Stimulated activated CD4-positive, alpha-beta T cell treated with anti-CD3 and anti-CD28 coated beads, Interleukin-2, amount 100 ng/mL, for 24 hours (primary cell): ENCODE measurements at regions not wholly inside any gene's neighbourhood (a gene's known extent, or its start where the extent isn't known, plus 50 kb on each side); places are given as distances from the start of the nearest gene placed in this dataset.
A peak's percentile ranks its signal among the peaks of the same experiment; 100 is the strongest.

Source experiments
- DNase-seq, 2 donors: peaks; one replicate each; pipeline ENCODE4 v3.0.0-alpha.2; 2020

GRCh38 chr10:131638049-131638879 lies 262.5 kb upstream of the PPP2R2D start:
- no peak for DNase-seq

DNA sequence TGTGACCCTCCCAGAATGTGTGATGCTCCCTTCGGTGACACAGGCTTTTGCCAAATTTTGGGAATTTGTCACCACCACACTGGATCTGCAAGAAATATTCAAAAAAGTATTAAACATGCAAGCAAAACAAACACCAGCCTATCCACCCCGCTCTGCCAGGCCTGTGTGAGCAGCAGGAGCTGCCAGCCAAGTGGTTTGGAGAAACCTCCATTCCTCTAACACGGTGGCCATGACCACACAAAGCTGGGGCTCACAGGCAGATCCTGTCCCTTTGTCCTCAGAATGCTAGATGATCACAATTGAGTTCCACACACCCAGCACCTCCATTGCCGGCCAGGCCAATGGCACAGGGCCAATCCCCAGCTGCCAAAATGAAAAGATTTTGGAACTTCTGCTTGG lies 261.9 kb upstream of the PPP2R2D start:
- no peak for DNase-seq

GRCh38 chr10:131640045-131640644 lies 260.7 kb upstream of the PPP2R2D start:
- DNase-seq: no peak

GRCh38 chr10:131641231-131641630 lies 259.6 kb upstream of the PPP2R2D start:
- DNase-seq: peak in 1 of 2 donors; percentile 23

DNA sequence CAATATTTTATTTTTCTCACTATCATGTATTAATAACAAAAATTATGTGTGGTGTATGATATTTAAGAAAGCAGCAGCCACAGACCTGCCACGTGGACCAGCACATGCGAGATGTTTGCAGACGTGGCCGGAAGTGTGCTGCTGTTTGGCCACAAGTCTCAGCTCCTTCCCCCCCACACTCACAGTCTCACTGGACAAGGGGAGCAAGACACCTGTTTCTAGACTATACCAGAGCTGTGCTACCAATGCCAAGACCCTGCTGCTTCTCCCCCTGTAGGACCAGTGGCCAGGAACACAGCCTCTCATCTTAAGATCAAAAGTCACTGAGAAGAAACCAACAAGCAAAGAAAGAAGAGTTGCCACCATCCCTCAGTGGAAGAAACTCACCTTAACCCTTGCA lies 258.9 kb upstream of the PPP2R2D start:
- no peak for DNase-seq

DNA sequence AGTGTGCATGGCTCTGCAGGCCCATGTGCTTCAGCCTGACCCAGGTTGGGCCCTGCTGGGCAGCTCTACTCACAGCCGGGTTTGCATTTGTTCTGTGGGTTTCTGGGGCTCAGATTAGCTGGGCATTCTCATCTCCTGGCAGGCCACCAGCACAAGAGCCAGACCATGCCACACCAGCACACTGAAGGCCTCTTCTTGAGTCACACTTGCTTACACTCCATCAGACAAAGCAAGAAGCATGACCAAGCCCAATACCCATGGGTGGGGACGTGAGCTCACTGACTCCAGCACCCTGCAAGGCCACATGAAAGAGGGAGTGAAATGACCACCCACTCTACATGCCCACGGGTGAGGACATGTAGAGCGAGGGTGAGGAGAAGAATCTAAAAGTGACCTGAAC lies 257.8 kb upstream of the PPP2R2D start:
- no peak for DNase-seq

DNA sequence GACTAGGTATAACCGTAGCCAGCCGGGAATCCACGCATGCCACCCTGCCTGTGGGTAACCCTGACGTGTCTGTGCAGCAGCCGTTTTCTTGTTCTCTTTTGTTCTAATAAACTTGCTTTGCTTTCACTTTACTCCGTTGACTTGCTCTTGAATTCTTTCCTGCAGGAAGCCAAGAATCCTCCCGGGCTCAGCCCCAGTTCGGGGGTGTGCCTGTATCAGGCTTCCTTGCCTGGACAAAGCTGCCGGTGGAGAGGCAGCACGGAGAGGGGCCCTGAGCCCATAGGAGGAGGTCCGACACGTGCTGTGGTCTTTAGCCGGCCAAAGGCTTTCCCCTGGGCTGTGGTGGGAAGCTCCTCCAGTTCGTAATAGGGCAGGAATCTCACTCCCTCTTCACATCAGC lies 256.5 kb upstream of the PPP2R2D start:
- DNase-seq: no peak

GRCh38 chr10:131644864-131645658 lies 255.7 kb upstream of the PPP2R2D start:
- no peak for DNase-seq

DNA sequence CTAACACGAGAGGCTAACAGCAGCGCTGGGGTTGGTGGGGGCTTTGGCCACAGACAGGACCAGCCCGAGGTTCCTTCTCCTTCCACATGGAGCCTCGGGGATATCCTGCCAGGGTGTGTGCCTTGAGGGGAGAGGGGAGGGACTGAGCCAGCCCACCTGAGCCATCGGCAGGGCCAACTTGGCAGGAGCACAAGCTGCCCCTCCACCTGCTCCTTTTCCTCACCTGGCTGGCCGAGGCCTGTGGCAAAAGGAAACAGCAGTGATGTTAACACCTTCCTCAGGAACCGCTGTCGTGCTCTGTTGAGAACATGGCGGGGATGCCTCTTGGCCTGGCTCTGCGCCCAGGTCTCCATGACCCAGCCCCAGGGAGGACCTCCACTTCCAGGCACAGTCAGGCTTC lies 255.1 kb upstream of the PPP2R2D start:
- no peak for DNase-seq

DNA sequence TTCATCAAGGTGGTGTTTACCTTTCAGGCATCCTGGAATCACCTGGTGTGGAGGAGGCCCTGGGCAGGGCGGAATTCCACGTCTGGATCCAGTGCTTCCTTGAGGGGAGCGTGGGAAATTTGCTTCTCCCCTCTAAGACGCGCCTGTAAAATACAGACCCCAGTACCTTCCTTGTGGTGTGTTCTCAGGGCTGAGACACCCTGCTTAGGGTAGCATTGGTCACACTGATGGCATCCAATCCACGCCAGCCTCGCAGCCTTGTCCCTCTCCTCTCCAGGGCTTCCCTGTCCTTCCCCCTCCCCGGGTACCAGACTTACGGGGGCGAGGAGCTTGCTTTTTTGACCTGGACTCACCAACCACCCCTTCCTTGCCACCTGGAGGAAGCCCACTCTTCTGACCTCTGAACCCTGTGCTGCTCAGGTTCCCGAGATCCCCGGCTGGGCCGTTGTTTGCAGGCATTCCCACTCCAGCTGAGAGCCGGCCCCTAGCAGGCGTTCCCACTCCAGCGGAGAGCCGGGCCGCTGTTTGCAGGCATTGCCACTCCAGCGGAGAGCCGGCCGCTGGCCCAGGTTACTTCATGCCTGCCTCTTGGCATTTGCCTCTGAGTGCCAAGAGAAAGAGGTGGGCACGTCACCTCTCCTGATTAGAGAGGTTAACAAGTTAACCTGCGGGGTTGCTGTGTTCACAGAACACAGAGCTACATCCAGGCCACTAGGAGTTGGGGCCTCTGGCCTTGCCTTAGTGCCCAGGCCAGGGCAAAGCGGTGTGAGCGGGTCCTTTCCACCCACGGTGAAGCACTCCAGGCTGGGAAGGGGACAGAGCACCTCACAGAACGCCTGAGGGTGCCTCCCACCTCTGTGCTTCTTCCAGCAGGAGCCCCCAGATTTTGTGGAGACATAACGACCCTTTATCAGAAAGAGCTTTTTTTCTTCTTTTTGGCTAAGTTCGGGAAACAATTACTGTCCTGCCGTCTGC lies 254.0 kb upstream of the PPP2R2D start:
- DNase-seq: no peak

- no peak for DNase-seq
Measured at GRCh38 chr10:131647789-131648188, 253.0 kb upstream of the PPP2R2D start.

DNA sequence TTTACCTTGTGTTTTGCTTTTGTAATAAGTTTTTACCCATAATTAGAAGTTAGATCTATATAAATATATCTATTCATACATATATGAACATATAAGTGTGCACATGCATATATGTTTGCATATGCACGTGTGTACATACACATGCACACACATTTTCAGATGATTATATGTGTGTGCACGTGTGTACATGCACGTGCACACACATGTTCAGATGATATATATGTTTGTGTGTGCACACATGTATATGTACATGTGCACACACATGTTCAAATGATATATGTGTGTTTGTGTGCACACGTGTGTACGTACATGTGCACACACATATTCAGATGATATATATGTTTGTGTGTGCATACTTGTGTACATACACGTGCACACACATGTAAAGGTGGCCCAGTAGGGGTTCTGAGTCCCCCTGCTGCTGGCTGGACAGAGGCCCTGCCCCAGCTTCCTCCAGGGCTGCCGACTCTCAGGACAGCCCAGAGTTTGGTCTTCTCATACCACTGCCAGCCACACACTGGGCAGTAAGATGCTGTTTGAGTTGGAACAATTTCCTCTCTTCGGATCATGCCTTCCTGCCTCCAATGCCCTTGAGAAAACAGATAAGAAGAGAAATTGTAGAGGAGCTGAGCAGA lies 252.3 kb upstream of the PPP2R2D start:
- DNase-seq: no peak

DNA sequence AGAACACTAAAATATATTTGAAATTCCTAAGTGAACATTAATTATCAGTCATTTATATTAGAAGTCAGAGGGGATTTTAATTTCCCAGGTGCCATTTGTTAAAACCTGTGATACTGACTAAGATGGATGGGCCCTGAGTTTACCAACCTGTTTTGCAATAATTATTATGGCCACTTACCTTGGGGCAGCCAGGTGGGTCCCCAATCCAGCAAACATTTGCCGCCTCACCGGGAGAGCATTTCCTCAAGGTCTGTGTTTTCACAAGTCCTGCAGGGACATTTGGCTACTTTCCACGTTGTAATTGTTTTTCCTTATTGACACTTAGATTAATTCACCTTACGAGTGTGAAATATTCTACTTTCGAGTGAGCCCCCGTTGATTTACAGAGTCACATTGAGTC lies 251.2 kb upstream of the PPP2R2D start:
- no peak for DNase-seq

GRCh38 chr10:131650169-131650705 lies 250.6 kb upstream of the PPP2R2D start:
- no peak for DNase-seq

GRCh38 chr10:131650771-131651673 lies 249.8 kb upstream of the PPP2R2D start:
- no peak for DNase-seq

DNA sequence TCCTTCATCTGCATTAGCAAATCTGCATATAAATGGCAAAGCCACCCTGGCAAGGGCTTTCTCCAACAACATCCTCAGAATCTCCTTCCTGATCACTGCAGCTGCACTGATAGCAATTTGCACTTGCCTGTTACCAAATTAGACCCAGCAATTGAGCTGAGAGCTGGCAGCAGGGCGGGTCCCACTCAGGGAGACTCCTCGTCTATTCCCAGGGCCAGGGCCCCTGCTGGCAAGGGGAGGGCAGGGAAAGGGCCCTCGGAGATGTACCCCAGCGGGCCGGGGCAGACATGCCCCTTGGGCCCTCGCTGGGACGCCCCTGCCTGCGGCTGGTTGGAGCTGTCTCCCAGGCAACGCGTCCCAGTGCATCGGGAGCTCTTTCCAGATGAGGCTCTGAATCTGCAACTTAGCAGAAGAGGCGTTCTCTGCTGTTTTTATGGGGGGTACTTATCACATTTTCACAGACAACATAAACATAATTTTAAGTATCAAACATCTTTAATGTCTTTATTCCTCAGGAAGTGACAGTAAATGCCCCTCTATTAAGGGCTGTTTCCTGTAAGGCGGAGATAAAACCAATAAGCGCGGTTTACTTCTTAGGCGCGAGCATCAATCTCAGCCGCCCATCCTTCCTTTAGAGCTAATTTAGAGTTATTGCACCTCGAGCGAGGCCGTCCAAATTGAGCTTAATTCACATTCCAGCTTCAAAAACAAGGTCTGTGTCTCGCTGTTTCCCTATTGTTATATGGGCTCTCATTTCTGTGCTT lies 249.0 kb upstream of the PPP2R2D start:
- DNase-seq: no peak

DNA sequence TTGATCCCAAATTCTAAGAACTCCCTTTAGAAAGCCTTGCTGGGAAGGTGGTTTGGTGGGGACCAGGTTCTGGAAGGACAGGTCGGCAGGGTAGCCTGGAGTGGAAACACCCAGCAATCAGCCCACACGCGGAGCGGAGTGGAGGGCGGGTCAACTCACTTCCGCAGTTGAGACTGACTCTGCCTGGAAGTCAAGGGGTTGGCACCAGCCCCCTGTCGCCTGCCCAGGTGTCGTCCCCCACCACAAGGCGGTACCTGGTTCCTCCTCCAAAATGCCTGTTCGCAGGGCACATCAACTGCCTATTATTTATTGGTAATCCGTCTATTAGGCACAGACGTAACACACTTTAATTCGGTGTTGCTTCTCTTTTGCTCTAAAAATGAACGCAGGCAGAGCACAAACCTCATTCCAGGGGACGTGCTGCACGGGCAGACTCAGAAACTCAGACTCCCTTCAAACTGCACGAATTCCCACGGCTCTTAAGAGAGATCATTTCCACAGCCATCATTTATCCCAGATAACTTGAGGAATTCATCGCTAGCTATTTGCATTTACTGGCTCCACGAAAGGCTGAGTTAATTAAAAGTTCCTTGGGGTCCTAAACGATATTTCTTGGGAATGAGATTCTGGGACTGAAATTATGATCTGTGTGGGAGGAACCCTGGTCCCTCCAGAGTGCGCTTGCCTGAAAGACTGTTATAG lies 248.2 kb upstream of the PPP2R2D start:
- DNase-seq: no peak

DNA sequence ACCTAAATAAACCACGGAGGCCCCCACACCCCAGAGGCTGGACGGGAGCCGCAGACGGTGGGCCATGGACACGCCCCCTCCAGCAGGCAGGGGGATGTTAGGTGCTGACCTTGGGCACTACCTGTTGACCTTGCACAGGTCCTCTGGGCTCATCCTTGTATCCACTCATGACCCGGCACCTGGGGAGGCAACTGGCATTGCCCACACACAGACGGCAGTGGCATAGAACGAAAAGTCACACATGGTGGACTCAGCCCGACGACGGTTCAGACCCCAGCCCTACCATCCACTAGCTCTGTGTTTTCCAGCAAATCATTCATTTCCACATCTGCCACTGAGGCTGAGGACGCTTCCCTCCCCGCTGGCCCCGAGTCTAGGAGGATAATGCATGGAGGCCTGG lies 247.7 kb upstream of the PPP2R2D start:
- no peak for DNase-seq
